Forelimb muscle (tissue), 1 donor: ENCODE measurements at regions not wholly inside any gene's neighbourhood (a gene's known extent, or its start where the extent isn't known, plus 50 kb on each side); places are given as distances from the start of the nearest gene placed in this dataset.
"Not testable (repeated sequence)": the region's sequence is repeated elsewhere in the genome, so short reads cannot be mapped to it uniquely, and the experiment has no call there.

Experiments
- DNase-seq: peaks from one replicate; pipeline ENCODE4 v3.0.0-alpha.2; 2013; ENCODE audit warnings: low read depth

GRCh38 chr4:107391630-107392028 is 328.4 kb downstream of the PAPSS1 start:
- no peak for DNase-seq

- DNase-seq, result no peak
Measured at GRCh38 chr4:107391009-107391629, 328.9 kb downstream of the PAPSS1 start.

GRCh38 chr4:107389965-107390364 is 330.1 kb downstream of the PAPSS1 start:
- DNase-seq, result no peak

GRCh38 chr4:107388736-107389274 is 331.2 kb downstream of the PAPSS1 start:
- DNase-seq, result no peak

GRCh38 chr4:107380836-107381438 is 339.1 kb downstream of the PAPSS1 start:
- no peak for DNase-seq

GRCh38 chr4:107380190-107380589 is 339.8 kb downstream of the PAPSS1 start:
- DNase-seq, result no peak

GRCh38 chr4:107379054-107379869 is 340.8 kb downstream of the PAPSS1 start:
- DNase-seq, result no peak

- no peak for DNase-seq
Measured at GRCh38 chr4:107376293-107376692, 340.2 kb upstream of the DKK2 start.

- no peak for DNase-seq
Measured at GRCh38 chr4:107366900-107367299, 330.8 kb upstream of the DKK2 start.

GRCh38 chr4:107366016-107366735 is 330.1 kb upstream of the DKK2 start:
- no peak for DNase-seq

- no peak for DNase-seq
Measured at GRCh38 chr4:107363125-107363524, 327.0 kb upstream of the DKK2 start.

- no peak for DNase-seq
Measured at GRCh38 chr4:107359208-107359607, 323.1 kb upstream of the DKK2 start.

- not testable (repeated sequence) for DNase-seq
Measured at GRCh38 chr4:107354304-107354703, 318.2 kb upstream of the DKK2 start.

GRCh38 chr4:107351196-107351595 is 315.1 kb upstream of the DKK2 start:
- DNase-seq, result no peak

GRCh38 chr4:107349732-107350131 is 313.6 kb upstream of the DKK2 start:
- DNase-seq, result no peak

- DNase-seq, result no peak
Measured at GRCh38 chr4:107349266-107349665, 313.2 kb upstream of the DKK2 start.

GRCh38 chr4:107348188-107349050 is 312.3 kb upstream of the DKK2 start:
- no peak for DNase-seq

GRCh38 chr4:107333518-107333917 is 297.4 kb upstream of the DKK2 start:
- DNase-seq, result no peak

GRCh38 chr4:107332656-107333055 is 296.5 kb upstream of the DKK2 start:
- DNase-seq, result not testable (repeated sequence)

- DNase-seq, result no peak
Measured at GRCh38 chr4:107330916-107331315, 294.8 kb upstream of the DKK2 start.

GRCh38 chr4:107319386-107319785 is 283.3 kb upstream of the DKK2 start:
- no peak for DNase-seq
